HL-60/S4 treated with retinoic acid at 250 ng/mL for 4 days and 3 days (cell line): ENCODE measurements at regions not wholly inside any gene's neighbourhood (a gene's known extent, or its start where the extent isn't known, plus 50 kb on each side); places are given as distances from the start of the nearest gene placed in this dataset.

Experiments
- in situ Hi-C: fragments of 300-500 bp; cut with MboI; formaldehyde crosslinking; loops from 2 replicates; pipeline ENCODE4 v1.7.0; 2022; ENCODE audit warnings: low sequenced_read_pairs

- in situ Hi-C loops: no loop called here
These were observed 206.0 kb upstream of the USP24 start for GRCh38 chr1:55420929-55421716.

- in situ Hi-C loops: no loop called here
These were observed 204.9 kb upstream of the USP24 start for GRCh38 chr1:55420026-55420425.

GRCh38 chr1:55418208-55419000 lies 203.2 kb upstream of the USP24 start:
- in situ Hi-C loops: no loop called here

GRCh38 chr1:55416164-55416842 lies 201.1 kb upstream of the USP24 start:
- in situ Hi-C loops: no loop called here

GRCh38 chr1:55413286-55413685 lies 198.1 kb upstream of the USP24 start:
- in situ Hi-C loops: no loop called here

GRCh38 chr1:55412060-55412459 lies 196.9 kb upstream of the USP24 start:
- in situ Hi-C loops: no loop called here

- in situ Hi-C loops: no loop called here
These were observed 187.7 kb upstream of the USP24 start for GRCh38 chr1:55402671-55403464.

GRCh38 chr1:55402142-55402541 lies 187.0 kb upstream of the USP24 start:
- in situ Hi-C loops: no loop called here

- in situ Hi-C loops: no loop called here
These were observed 185.3 kb upstream of the USP24 start for GRCh38 chr1:55400508-55400907.

GRCh38 chr1:55399346-55399745 lies 184.2 kb upstream of the USP24 start:
- in situ Hi-C loops: no loop called here

GRCh38 chr1:55396381-55396891 lies 181.3 kb upstream of the USP24 start:
- in situ Hi-C loops: no loop called here

GRCh38 chr1:55388960-55389359 lies 173.8 kb upstream of the USP24 start:
- in situ Hi-C loops: no loop called here

- in situ Hi-C loops: no loop called here
These were observed 172.0 kb upstream of the USP24 start for GRCh38 chr1:55387145-55387544.

- in situ Hi-C loops: no loop called here
These were observed 171.3 kb upstream of the USP24 start for GRCh38 chr1:55386456-55386855.

- in situ Hi-C loops: no loop called here
These were observed 170.3 kb upstream of the USP24 start for GRCh38 chr1:55385402-55386018.

- in situ Hi-C loops: no loop called here
These were observed 169.5 kb upstream of the USP24 start for GRCh38 chr1:55384637-55385036.

GRCh38 chr1:55382806-55383305 lies 167.7 kb upstream of the USP24 start:
- in situ Hi-C loops: no loop called here

GRCh38 chr1:55381983-55382382 lies 166.8 kb upstream of the USP24 start:
- in situ Hi-C loops: no loop called here

- in situ Hi-C loops: no loop called here
These were observed 166.3 kb upstream of the USP24 start for GRCh38 chr1:55381491-55381890.

- in situ Hi-C loops: no loop called here
These were observed 165.3 kb upstream of the USP24 start for GRCh38 chr1:55380355-55380970.
